Liver (tissue), 8 donors: ENCODE measurements at regions not wholly inside any gene's neighbourhood (a gene's known extent, or its start where the extent isn't known, plus 50 kb on each side); places are given as distances from the start of the nearest gene placed in this dataset.
"Not testable (repeated sequence)": the region's sequence is repeated elsewhere in the genome, so short reads cannot be mapped to it uniquely, and the experiment has no call there.

Source experiments
- DNase-seq: peaks from one replicate; pipeline ENCODE4 v3.0.0-alpha.2; 2017; ENCODE audit warnings: low spot score
- H3K27ac ChIP-seq, 2 donors: one replicate each; pipeline ENCODE4 v1.7.0; 2013; ENCODE audit warnings: inconsistent platforms in 2 of 2, low read length in 2 of 2, control low read depth in 1 of 2, low read depth in 1 of 2, mild to moderate bottlenecking in 1 of 2
- H3K27me3 ChIP-seq, 4 donors: one replicate each; pipeline versions ENCODE4 v1.6.1 to v1.7.0; 2013; ENCODE audit warnings: low read length in 3 of 4, inconsistent platforms in 1 of 4, mild to moderate bottlenecking in 1 of 4, moderate library complexity in 1 of 4; ENCODE audit not compliant: control insufficient read depth in 4 of 4, insufficient read depth in 4 of 4
- H3K36me3 ChIP-seq, 4 donors: one replicate each; pipeline versions ENCODE4 v1.6.1 to v1.7.0; 2013; ENCODE audit warnings: low read length in 3 of 4, mild to moderate bottlenecking in 3 of 4, low read depth in 1 of 4, moderate library complexity in 1 of 4; ENCODE audit not compliant: control insufficient read depth in 4 of 4, insufficient read depth in 3 of 4
- H3K4me1 ChIP-seq, 4 donors: one replicate each; pipeline versions ENCODE4 v1.6.1 to v1.7.0; 2013; ENCODE audit warnings: low read length in 3 of 4, mild to moderate bottlenecking in 3 of 4, moderate library complexity in 1 of 4; ENCODE audit not compliant: control insufficient read depth in 4 of 4, insufficient read depth in 4 of 4
- H3K4me3 ChIP-seq, 3 donors: one replicate each; pipeline versions ENCODE4 v1.6.1 to v1.7.0; 2013; ENCODE audit warnings: low read length in 3 of 3, control low read depth in 1 of 3, low read depth in 1 of 3, mild to moderate bottlenecking in 1 of 3
- H3K9ac ChIP-seq, 2 donors: one replicate each; pipeline ENCODE4 v1.7.0; 2013; ENCODE audit warnings: low read length in 2 of 2, mild to moderate bottlenecking in 2 of 2, moderate library complexity in 2 of 2, control low read depth in 1 of 2, low read depth in 1 of 2
- H3K9me3 ChIP-seq, 4 donors: one replicate each; pipeline versions ENCODE4 v1.6.1 to v1.7.0; 2013; ENCODE audit warnings: low read length in 3 of 4; ENCODE audit not compliant: control insufficient read depth in 4 of 4
- ATF3 ChIP-seq: IDR thresholded peaks from 2 replicates; pipeline ENCODE4 v1.6.1; 2016; ENCODE audit warnings: antibody characterized with exemption
- EGR1 ChIP-seq, 2 donors: IDR thresholded peaks; 2 replicates each; pipeline ENCODE4 v1.6.1; 2016 to 2018; ENCODE audit warnings: antibody characterized with exemption in 2 of 2, low read depth in 2 of 2
- FOXA1 ChIP-seq: IDR thresholded peaks from 2 replicates; pipeline ENCODE4 v1.6.1; 2016; ENCODE audit warnings: antibody characterized with exemption
- FOXA2 ChIP-seq: IDR thresholded peaks from 2 replicates; pipeline ENCODE4 v1.6.1; 2016; ENCODE audit warnings: antibody characterized with exemption
- GABPA ChIP-seq, 2 donors: IDR thresholded peaks in 1 of 2; conservative IDR thresholded peaks in 1 of 2; 2 replicates each; pipeline ENCODE4 v1.6.1; 2016; ENCODE audit warnings: antibody characterized with exemption in 2 of 2, mild to moderate bottlenecking in 1 of 2, moderate library complexity in 1 of 2
- HNF4A ChIP-seq, 2 donors: conservative IDR thresholded peaks; 2 replicates each; pipeline ENCODE4 v1.6.1; 2016; ENCODE audit warnings: antibody characterized with exemption in 2 of 2, mild to moderate bottlenecking in 2 of 2
- HNF4G ChIP-seq: IDR thresholded peaks from 2 replicates; pipeline ENCODE4 v1.6.1; 2016; ENCODE audit warnings: antibody characterized with exemption
- JUND ChIP-seq, 2 donors: IDR thresholded peaks; 2 replicates each; pipeline ENCODE4 v1.6.1; 2016; ENCODE audit warnings: antibody characterized with exemption in 2 of 2
- NR2F2 ChIP-seq: IDR thresholded peaks from 2 replicates; pipeline ENCODE4 v1.6.1; 2016; ENCODE audit warnings: antibody characterized with exemption
- RAD21 ChIP-seq, 2 donors: IDR thresholded peaks; 2 replicates each; pipeline ENCODE4 v1.6.1; 2016; ENCODE audit warnings: antibody characterized with exemption in 2 of 2, mild to moderate bottlenecking in 2 of 2
- REST ChIP-seq: IDR thresholded peaks from 2 replicates; pipeline ENCODE4 v1.6.1; 2016; ENCODE audit warnings: antibody characterized with exemption, mild to moderate bottlenecking
- RXRA ChIP-seq, 2 donors: IDR thresholded peaks; 2 replicates each; pipeline ENCODE4 v1.6.1; 2017 to 2018; ENCODE audit warnings: antibody characterized with exemption in 2 of 2, mild to moderate bottlenecking in 1 of 2
- SP1 ChIP-seq: IDR thresholded peaks from 2 replicates; pipeline ENCODE4 v1.6.1; 2018; ENCODE audit warnings: antibody characterized with exemption, mild to moderate bottlenecking
- TAF1 ChIP-seq: conservative IDR thresholded peaks from 2 replicates; pipeline ENCODE4 v1.6.1; 2016; ENCODE audit warnings: antibody characterized with exemption, mild to moderate bottlenecking
- YY1 ChIP-seq: IDR thresholded peaks from 2 replicates; pipeline ENCODE4 v1.6.1; 2016; ENCODE audit warnings: antibody characterized with exemption, mild to moderate bottlenecking
- WGBS: extraction: QIAGEN DNeasy Blood & Tissue Kit; methylation state at CpG from one replicate; pipeline ENCODE4 v1.1.7; 2013; 5-methylcytosine and 5-hydroxymethylcytosine counted together
- TF ChIP-seq, protein P1 (sequence below): IDR thresholded peaks from 2 replicates; pipeline ENCODE4 v1.6.1; 2016; ENCODE audit warnings: antibody characterized with exemption
- TF ChIP-seq, protein P2 (sequence below): fragments of 150-350 bp; IDR thresholded peaks from 2 replicates; pipeline ENCODE4 v1.5.1; 2017; ENCODE audit warnings: improper control_type of control experiment, low read depth, low read length; ENCODE audit not compliant: missing input control
- donor health status: healthy.
- donor health status: healthy.
- donor health status: healthy.
- donor health status: healthy.
- donor health status: healthy.

GRCh38 chr12:94819011-94819410, 168.7 kb upstream of the TMCC3 start:
- Histone ChIP-seq H3K9me3 (peaks cover 0 to 1% (median under 1%) of the 10 kb centered on the region in 4 donors), H3K27ac (no peak overlapping the region), H3K36me3 (no peaks in the 10 kb centered on the region), H3K4me3 (no peak overlapping the region), H3K4me1 (no peaks in the 10 kb centered on the region), H3K9ac (no peak overlapping the region), H3K27me3 (no peaks in the 10 kb centered on the region)
- TF ChIP-seq YY1 (no peak), HNF4G (no peak), ATF3 (no peak), NR2F2 (no peak), FOXA2 (no peak), TAF1 (no peak)
- TF ChIP-seq, protein P1, sequence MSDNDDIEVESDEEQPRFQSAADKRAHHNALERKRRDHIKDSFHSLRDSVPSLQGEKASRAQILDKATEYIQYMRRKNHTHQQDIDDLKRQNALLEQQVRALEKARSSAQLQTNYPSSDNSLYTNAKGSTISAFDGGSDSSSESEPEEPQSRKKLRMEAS = no peak
- WGBS = 86% methylated on average over 5 of the region's 5 CpGs
- DNase-seq = no peak

GRCh38 chr12:94817695-94818075, 167.3 kb upstream of the TMCC3 start:
- no peak for TF ChIP-seq HNF4A (conservative IDR thresholded peaks at IDR 0.05)
- no peak for TF ChIP-seq NR2F2
- TF ChIP-seq TAF1 = no peak
- TF ChIP-seq, protein P1 = no peak
- TF ChIP-seq FOXA2 = no peak
- no peak for TF ChIP-seq ATF3
- no peak for TF ChIP-seq GABPA (IDR thresholded peaks at IDR 0.05 in 1 of 2, conservative IDR thresholded peaks at IDR 0.05 in 1 of 2)
- no peak for TF ChIP-seq RXRA (IDR thresholded peaks at IDR 0.05)
- no peak for TF ChIP-seq EGR1 (IDR thresholded peaks at IDR 0.05; ENCODE audit: low read depth in 2 of 2)
- no peak for TF ChIP-seq SP1
- no peak for TF ChIP-seq RAD21 (IDR thresholded peaks at IDR 0.05)
- TF ChIP-seq, protein P2, sequence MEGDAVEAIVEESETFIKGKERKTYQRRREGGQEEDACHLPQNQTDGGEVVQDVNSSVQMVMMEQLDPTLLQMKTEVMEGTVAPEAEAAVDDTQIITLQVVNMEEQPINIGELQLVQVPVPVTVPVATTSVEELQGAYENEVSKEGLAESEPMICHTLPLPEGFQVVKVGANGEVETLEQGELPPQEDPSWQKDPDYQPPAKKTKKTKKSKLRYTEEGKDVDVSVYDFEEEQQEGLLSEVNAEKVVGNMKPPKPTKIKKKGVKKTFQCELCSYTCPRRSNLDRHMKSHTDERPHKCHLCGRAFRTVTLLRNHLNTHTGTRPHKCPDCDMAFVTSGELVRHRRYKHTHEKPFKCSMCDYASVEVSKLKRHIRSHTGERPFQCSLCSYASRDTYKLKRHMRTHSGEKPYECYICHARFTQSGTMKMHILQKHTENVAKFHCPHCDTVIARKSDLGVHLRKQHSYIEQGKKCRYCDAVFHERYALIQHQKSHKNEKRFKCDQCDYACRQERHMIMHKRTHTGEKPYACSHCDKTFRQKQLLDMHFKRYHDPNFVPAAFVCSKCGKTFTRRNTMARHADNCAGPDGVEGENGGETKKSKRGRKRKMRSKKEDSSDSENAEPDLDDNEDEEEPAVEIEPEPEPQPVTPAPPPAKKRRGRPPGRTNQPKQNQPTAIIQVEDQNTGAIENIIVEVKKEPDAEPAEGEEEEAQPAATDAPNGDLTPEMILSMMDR = no peak
- no peak for TF ChIP-seq REST
- no peak for TF ChIP-seq FOXA1
- no peak for TF ChIP-seq JUND (IDR thresholded peaks at IDR 0.05)
- Histone ChIP-seq H3K4me1 (no peaks in the 10 kb centered on the region), H3K4me3 (no peak overlapping the region), H3K9me3 (peaks cover 0 to 13% (median 5%) of the 10 kb centered on the region in 4 donors), H3K36me3 (no peaks in the 10 kb centered on the region), H3K9ac (peak overlapping the region in 1 of 2 donors; percentile 31), H3K27ac (no peak overlapping the region), H3K27me3 (no peaks in the 10 kb centered on the region)
- 99% methylated on average over 1 of the region's 1 CpG for WGBS
- DNase-seq = no peak

DNA sequence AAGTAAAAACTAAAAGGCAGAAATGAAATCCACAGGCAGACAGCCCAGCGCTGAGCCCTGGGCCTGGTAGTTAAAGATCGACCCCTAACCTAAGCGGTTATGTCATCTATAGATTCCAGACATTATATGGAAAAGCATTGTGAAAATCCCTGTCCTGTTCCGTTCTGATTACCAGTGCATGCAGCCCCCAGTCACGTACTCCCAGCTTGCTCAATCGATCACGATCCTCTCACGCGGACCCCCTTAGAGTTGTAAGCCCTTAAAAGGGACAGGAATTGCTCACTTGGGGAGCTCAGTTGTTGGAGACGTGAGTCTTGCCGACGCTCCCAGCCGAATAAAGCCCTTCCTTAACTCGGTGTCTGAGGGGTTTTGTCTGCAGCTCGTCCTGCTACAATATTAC, 166.8 kb upstream of the TMCC3 start:
- H3K36me3 ChIP-seq, H3K27me3 ChIP-seq, H3K4me3 ChIP-seq, H3K9ac ChIP-seq, H3K4me1 ChIP-seq, H3K27ac ChIP-seq, DNase-seq: not testable (repeated sequence)
- peaks cover 3 to 15% (median 6%) of the 10 kb centered on the region in 4 donors for H3K9me3 ChIP-seq
- 89% methylated on average over 15 of the region's 15 CpGs for WGBS

DNA sequence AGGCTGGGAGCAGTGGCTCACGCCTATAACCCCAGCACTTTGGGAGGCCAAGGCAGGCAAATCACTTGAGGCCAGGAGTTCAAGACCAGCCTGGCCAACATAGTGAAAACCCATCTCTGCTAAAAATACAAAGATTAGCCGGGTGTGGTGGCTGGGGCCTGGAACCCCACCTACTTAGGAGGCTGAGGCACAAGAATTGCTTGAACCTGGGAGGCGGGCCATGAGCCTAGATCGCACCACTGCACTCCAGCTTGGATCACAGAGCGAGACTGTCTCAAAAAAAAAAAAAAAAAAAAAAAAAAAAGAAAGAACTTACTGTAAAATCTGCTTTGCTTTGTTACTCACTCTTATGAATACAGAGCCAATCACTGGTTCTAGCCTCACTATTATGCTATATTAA, 166.4 kb upstream of the TMCC3 start:
- H3K36me3 ChIP-seq, DNase-seq, H3K27ac ChIP-seq, H3K4me1 ChIP-seq, H3K27me3 ChIP-seq, H3K4me3 ChIP-seq, H3K9ac ChIP-seq: not testable (repeated sequence)
- peaks cover 6 to 18% (median 9%) of the 10 kb centered on the region in 4 donors for H3K9me3 ChIP-seq
- WGBS = 86% methylated on average over 5 of the region's 5 CpGs
